22Rv1 (cell line): ENCODE measurements at regions not wholly inside any gene's neighbourhood (a gene's known extent, or its start where the extent isn't known, plus 50 kb on each side); places are given as distances from the start of the nearest gene placed in this dataset.

Experiments
- H3K27ac ChIP-seq: fragments of 450-650 bp; 2 replicates; pipeline ENCODE4 v1.5.1; 2017
- ZFX ChIP-seq: fragments of 450-650 bp; IDR thresholded peaks from 2 replicates; pipeline ENCODE4 v1.6.1; 2017; ENCODE audit warnings: antibody characterized with exemption, borderline replicate concordance
- TF ChIP-seq, protein P1 (sequence below): fragments of 450-650 bp; IDR thresholded peaks from 2 replicates; pipeline ENCODE4 v1.5.1; 2017; ENCODE audit warnings: mild to moderate bottlenecking

DNA sequence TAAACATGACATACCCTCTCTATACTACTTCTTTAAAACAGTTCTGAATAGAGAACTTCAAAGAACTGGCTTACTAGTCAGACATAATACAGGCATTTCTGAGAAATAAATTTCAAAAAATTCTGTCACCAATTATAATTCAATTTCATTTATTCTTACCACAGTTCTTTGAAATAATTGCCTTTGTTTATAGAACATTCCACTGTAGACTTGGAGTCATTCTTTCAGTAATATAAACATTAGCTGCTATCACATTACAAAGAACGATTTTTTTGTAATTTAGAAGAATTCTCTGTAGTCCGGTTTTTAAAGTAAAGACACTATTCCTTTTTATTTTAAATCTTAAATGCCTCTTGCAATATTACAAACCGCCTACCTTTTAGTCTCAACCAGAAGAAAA is 146.4 kb upstream of the COL11A1 start:
- no peak overlapping the region for H3K27ac ChIP-seq

DNA sequence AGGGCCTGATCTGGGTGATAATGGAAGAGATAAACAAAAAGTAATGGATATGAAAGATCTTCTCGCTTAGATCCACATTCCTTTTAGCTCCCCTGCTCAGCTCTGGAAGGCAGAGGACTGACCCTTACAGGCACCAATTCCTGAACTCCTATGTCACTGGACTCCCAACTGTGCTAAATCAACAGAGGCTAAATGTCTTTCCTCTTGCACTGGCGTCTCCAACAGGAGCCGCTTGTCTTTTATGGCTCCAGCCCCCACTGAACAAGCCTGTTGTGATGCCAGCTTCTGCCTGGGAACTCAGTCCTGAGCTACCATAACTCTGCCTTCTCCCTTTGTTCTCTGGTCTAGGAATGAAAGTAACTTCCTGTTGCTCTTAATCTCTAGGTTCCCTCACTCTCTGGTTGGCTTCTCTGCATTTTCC is 142.1 kb upstream of the COL11A1 start:
- no peak overlapping the region for H3K27ac ChIP-seq
- TF ChIP-seq, protein P1, sequence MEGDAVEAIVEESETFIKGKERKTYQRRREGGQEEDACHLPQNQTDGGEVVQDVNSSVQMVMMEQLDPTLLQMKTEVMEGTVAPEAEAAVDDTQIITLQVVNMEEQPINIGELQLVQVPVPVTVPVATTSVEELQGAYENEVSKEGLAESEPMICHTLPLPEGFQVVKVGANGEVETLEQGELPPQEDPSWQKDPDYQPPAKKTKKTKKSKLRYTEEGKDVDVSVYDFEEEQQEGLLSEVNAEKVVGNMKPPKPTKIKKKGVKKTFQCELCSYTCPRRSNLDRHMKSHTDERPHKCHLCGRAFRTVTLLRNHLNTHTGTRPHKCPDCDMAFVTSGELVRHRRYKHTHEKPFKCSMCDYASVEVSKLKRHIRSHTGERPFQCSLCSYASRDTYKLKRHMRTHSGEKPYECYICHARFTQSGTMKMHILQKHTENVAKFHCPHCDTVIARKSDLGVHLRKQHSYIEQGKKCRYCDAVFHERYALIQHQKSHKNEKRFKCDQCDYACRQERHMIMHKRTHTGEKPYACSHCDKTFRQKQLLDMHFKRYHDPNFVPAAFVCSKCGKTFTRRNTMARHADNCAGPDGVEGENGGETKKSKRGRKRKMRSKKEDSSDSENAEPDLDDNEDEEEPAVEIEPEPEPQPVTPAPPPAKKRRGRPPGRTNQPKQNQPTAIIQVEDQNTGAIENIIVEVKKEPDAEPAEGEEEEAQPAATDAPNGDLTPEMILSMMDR = no peak
- TF ChIP-seq ZFX = no peak

More for the DNA sequence above, 146.4 kb upstream of the COL11A1 start:
- TF ChIP-seq, protein P1 = no peak
- no peak for TF ChIP-seq ZFX

DNA sequence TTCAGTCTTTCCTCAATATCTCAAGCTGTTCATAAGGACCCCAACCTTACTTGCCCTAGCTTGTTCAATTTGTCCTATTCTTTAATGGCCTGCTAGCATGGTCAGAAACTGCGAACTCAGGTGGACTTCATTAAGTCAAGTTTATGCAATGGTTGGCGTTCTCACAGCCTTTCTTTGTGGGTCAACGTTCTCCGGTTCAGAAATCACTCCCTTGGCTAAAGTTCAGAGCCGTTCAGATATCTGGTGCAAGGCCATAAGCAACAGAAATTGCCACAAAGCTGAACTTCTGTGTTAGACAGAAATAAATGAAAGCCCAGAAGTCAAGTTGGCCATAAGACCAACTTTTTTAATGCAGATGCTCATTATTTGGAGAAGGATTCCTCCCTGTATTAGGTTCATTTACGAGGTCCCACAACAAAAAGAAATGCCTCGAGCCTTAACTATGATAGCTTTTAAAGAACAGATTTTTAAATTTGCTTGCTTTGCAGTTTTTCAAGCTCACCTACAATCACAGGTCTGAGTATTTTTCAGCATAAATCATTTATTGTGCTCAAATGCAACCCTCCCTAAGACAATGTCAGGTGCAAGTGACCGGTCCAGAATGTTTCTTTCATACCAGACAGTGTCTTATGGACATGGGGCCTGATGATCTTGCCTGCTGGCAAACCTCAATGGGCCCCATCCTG is 140.2 kb upstream of the COL11A1 start:
- H3K27ac ChIP-seq = no peak overlapping the region
- no peak for TF ChIP-seq ZFX
- TF ChIP-seq, protein P1 = no peak

DNA sequence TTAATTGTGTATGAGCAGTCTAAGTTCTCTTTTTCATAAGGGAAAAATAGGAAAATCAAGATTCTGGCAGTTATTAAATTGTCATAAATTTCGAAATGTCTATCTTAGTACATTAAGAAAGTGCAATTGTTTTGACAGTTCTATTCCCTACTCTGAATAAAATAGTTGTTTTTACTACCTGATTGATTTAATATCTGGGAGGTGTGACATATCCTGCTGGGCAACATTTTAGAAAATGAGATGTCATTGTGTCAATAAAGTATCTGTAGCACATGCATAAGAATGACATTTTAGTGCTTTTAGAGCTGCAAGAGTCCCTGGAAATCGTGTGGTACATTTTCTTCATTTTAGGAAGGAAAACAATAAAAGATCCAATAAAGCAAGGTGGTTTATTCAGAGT is 139.2 kb upstream of the COL11A1 start:
- TF ChIP-seq, protein P1 = no peak
- no peak for TF ChIP-seq ZFX
- no peak overlapping the region for H3K27ac ChIP-seq

DNA sequence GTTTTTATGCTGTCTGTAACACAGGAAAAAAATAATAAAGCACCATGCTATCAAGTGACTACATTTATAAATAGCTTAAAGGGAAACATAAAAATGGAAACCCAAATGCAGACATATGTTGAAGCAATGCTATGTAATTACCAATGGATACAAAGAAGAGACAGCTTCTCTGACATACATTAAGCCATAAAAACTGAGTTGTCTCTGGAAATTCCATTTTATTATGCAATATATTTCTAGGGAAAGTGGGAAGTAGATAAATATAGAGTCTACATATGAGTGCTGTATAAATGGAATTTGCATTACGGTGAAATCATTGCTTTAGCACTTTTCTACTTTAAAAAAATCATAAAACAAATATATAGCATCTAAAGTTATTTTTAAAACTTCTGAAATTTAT is 135.2 kb upstream of the COL11A1 start:
- TF ChIP-seq, protein P1 = no peak
- no peak for TF ChIP-seq ZFX
- no peak overlapping the region for H3K27ac ChIP-seq

DNA sequence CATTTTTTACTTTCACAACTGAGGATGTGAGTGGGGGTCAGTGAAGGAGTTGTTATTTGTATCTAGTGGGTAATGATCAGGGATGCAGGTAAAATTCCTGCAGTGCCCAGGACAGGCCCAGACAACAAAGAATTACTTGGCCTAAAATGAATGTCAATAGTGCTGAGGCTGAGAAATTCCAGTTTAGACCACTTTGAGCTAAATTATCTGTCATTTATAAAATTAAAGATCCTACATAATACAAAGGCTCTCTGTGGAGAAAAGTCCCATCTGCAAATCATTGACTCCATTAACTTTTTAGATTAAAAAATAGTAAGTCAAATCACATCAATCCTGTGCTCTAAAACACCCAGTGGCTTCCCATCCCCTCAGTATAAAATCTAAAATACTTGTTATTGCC is 130.7 kb upstream of the COL11A1 start:
- no peak overlapping the region for H3K27ac ChIP-seq
- TF ChIP-seq ZFX = no peak
- TF ChIP-seq, protein P1 = no peak

DNA sequence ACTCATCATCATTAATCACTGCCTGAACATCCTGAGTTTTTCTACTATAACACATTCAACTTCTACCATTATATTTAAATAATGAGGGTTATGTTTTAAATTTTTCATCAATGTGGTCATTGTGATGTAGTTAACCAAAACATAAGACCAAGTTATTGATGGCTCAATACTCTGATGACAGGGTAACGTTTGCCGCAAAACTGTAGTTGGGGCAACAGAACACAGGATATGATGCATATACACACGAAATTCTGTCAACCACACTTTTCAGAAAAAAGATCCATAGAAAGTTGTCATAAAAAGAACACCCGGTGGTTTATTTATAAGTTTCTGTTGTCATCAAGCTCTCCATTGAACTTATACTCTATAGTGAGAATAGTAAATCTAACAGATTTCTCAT is 121.7 kb upstream of the COL11A1 start:
- H3K27ac ChIP-seq = no peak overlapping the region
- TF ChIP-seq, protein P1 = no peak
- no peak for TF ChIP-seq ZFX
